ENCODE measurements at regions not wholly inside any gene's neighbourhood (a gene's known extent, or its start where the extent isn't known, plus 50 kb on each side); places are given as distances from the start of the nearest gene placed in this dataset.
"Not testable (repeated sequence)": the region's sequence is repeated elsewhere in the genome, so short reads cannot be mapped to it uniquely, and the experiment has no call there.

GRCh38 chr5:62059960-62060359 is 246.0 kb upstream of the KIF2A start:
- DNase-seq: no peak

- no peak for DNase-seq
These were observed 241.0 kb upstream of the KIF2A start for GRCh38 chr5:62065050-62065449.

GRCh38 chr5:62066761-62067277 is 239.2 kb upstream of the KIF2A start:
- no peak for DNase-seq

DNA sequence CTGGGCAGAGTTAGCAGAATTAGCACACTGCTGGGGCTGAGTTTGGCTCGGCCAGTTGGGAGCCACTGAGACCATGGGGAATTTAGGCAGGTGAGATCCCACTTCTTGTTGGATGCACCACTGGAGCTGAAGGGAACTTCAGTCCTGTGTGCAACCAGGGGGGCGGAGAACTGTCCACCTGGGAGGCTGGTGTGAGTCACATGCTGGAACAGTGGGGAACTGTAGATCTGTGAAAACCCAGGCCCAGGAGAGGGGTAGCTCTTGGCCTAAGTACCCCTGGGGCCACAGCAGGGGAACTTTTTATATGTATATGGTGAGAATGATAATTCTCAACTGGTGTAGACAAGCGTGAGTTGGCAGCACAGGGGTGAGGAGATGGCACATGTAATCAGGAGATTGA is 237.5 kb upstream of the KIF2A start:
- DNase-seq: no peak

GRCh38 chr5:62077387-62077786 is 228.6 kb upstream of the KIF2A start:
- no peak for DNase-seq

DNA sequence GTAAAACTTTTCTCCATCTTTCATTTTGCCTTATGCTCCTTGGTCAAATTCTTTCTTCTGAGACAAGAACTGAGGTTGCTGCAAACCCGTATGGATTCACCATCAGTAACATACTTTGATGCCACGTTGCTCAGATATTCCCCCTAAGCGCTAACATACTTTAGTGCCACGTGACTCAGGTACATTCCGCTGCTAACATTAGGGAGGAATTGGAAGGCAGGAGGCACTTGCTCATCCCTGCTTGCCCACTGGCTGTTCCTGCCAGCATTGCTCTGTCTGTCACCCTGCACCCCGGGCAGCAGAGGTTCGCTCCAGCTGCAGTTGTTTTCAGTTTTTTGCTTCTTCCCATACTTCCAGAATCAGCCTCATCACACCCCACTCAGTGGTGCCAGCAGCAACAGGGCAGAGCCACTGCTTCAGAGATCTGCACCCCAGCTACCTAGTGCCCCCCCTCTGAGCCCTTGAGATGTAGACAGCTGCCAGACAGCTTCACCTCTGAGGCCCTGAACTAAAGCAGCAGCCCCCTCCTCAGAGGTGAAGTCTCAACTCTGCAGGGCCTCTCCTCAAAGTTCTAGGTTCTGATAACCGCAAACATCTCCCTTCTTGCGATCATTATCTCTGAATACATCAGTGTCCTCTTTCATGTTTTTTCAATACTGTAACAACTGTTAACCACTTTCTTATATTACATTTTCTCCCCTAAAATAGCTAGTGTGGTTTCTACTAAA is 228.0 kb upstream of the KIF2A start:
- DNase-seq: no peak

- DNase-seq: no peak
These were observed 223.6 kb upstream of the KIF2A start for GRCh38 chr5:62082370-62082801.

DNA sequence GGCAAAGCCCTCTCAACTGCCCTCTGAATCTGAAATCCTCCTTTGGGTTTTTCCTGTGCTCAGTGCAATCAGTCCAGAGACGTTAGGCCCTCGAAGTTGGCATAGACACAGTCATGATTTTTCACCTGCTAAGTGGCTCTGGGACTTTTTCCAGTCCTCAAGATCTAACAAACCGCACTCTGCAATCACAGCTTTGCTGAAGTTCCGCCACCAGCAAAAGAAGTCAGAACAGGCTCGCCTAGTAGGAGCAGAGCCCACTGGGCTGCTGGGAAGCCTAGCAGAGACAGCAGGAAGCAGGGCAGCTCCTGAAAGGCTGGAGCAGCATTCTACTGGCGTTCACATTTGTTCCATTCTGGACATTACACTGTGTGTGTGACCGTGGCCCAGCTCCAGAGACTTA is 222.8 kb upstream of the KIF2A start:
- no peak for DNase-seq

DNA sequence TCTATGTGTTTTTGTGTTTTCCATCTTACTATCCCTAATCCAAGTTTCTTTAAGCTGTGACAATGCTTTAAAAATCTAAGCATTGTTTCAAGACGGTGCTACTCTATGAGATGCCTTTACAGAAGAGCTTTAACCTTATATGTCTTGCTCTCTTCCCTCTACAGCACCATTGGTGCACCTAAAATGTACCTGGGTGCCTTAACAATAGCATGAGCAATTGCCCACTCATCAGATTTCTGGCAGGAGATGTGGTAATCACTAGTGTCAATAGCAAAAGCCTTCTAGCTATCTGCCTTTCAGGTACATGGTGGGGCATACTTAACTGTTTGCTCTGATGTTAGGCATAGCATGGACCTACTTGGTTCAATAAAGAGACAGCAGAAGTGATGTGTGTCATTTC is 222.3 kb upstream of the KIF2A start:
- no peak for DNase-seq

DNA sequence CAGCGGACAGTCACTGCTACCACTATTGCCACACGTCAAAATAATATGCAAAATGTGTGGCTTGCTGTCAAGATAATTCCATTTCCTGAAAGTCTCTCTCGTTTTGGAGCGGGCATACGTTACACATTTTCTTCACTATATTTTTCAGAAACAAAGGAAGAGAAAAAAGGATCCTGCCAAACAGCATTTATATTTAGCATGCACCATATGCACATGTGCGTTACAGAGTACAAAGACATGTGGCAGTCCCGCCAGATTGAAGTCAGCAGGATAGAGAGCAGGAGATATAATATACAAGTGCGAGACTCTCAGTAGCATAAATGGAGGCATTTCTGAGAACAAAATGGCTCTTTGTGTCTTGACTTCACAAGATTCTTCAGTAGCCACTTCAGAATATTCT is 221.6 kb upstream of the KIF2A start:
- no peak for DNase-seq

DNA sequence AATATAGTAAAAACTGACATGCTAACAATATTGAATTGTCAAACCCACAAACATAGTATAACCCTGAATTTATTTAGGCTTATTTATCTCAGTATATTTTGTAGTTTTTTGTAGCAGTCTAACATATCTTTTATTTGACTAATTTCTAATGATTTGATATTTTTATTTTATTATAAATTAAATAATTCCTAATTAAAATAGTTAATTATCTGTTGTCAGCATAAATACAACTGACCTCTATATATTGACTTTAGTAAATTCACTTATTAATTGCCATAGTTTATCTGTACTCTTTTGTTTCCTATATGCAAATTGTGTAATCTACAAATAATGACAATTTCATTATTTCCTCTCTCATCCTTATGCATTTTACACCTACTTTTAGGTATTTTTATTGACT is 215.1 kb upstream of the KIF2A start:
- DNase-seq: no peak

- no peak for DNase-seq
These were observed 212.6 kb upstream of the KIF2A start for GRCh38 chr5:62093411-62093810.

- peak; percentile 44 to 86 for DNase-seq
These were observed 212.0 kb upstream of the KIF2A start for GRCh38 chr5:62093976-62094375.

DNA sequence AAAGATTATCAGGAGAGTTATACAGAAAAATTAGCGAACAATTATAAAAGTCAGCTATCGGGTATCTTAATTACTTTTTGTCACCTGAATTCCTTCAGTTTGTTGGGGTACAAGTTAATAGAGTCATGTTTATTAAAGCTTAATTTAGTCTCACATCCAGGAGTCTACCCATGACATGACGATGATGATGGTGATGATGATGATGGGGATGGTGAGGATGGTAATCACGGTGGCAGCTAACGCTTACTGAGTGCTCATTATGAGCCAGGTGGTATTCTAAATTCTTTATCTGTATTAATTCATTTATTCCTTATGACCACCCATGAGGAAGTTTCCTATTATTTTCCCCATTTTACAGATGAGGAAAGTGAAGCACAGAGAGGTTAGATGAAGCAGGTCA is 208.6 kb upstream of the KIF2A start:
- no peak for DNase-seq

DNA sequence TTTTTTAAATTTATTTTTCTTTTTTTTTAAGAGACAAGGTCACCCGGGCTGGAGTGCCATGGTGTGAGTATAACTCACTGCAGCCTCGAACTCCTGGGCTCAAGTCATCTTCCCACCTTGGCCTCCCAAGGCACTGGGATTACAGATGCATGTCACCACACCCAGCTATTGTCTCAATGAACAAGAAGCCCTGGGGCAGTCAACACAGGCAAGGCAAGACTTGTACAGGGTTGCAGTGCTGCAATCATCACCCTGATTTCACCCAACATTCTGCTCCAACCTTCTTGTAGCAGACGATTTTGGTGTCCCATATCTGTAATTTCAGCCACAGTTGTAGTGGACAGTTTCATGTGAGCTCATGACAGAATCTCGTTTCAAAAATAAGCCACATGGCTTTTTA is 205.8 kb upstream of the KIF2A start:
- DNase-seq: no peak

GRCh38 chr5:62103863-62104262 is 202.1 kb upstream of the KIF2A start:
- not testable (repeated sequence) for DNase-seq

GRCh38 chr5:62111428-62111827 is 194.6 kb upstream of the KIF2A start:
- no peak for DNase-seq

DNA sequence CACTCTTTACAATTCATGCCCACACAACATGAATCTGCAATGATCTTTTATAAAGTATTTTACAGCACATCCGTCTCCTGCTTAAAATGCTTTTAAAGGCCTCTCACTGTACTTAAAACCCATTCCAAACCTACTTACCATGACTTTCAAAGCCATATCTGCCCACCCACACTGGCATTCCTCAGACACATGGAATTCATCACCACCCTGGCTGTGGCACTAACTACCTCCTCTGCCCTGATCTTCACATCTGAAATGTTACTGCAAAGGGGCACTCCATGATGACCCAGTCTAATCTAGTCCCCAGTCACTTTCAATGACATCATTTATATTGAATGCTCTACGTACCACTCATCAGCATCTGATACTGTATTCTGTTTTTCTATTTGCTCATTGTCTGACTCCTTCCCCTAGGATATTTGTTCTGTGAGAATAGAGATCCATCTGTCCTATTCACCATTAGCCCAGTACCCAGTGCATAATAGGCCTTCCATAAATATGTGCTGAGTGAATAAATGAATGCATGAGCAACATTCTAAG is 193.2 kb upstream of the KIF2A start:
- peak in 1 of 2 experiments; percentile 8 for DNase-seq

DNA sequence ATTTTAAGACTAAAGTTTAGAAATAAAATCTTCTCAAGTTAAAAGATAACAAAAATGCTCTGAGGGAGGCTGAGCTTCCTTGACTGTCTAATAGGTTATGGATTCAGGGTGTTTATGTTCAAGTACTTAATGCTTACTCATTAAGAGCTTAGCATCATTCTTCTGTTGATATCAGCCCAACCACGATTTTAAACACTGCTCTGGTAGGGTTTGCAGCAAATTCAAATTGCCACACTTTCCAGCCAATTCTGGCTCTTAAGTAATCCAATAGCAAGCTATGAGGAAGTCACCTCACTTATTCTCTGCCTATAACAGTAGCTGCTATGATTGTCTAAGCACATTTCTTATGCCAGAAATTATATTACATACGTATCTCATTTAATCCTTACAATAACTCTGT is 191.0 kb upstream of the KIF2A start:
- no peak for DNase-seq

GRCh38 chr5:62124266-62124665 is 181.7 kb upstream of the KIF2A start:
- peak; percentile 66 to 87 for DNase-seq

DNA sequence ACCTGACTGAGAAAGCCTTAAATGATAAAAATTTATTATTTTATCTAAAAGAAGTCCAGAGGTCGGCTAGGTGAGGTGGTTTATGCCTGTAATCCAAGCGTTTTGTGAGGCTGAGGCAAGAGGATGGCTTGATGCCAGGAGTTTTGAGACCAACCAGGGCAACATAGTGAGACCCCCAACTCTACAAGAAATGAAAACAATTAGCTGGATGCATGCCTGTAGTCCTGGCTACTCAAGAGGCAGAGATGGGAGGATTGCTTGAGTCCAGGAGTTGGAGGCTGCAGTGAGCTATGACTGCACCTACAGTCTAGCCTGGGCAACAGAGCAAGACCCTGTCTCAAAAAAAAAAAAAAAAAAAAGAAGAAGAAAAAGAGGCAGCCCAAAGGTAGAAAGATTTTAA is 179.9 kb upstream of the KIF2A start:
- no peak for DNase-seq

DNA sequence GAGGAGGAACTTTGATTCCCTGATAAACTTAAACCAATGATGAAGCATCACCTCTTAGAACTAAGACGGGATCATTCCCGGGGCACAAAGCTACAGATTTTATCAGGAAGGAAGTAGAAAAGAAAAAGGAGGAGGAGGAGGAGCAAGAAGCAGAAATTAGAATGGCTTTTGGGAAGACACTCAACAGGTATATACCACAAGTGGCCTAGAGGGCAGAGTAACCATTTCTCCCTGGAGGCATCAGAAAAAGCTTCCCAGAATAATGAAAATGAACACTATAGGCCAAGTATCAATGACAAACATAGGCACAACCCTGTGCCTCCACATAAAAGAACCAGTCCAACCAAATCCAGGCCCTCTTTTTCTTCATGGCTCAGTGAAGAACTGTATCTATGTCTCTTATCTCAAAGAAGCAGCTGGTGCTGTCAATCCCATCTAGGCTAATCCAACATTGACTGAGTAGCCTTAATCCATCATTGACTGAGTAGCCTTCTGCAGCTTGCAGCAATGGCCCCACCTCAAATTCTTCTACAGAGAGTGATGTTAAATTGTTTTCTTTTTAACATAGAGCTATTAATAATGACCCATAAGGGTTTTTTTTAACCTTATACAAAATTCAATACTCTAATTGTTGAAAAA is 178.8 kb upstream of the KIF2A start:
- DNase-seq: no peak

GRCh38 chr5:62130107-62130506 is 175.9 kb upstream of the KIF2A start:
- no peak for DNase-seq

DNA sequence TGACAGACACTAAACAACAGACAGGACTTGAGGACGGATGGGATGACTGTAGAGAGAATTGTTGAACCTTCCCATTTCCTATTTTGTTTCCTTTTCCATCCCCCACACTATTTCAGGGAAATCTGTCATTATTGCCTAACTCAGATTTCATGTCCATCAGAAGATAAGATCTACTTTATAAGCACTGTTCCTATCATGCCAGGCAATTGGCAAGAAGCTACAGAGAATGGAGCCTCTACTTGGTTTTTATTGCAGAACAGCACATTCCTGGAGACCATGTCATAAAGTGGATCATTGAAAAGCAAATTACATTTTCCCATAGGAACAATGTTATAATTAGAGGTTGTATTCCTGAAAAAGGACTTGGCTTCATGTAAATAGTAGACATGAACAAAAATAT is 173.7 kb upstream of the KIF2A start:
- DNase-seq: no peak

Data from NCI-H2081 (cell line).